Neural cell (in vitro differentiated cells): ENCODE measurements at regions not wholly inside any gene's neighbourhood (a gene's known extent, or its start where the extent isn't known, plus 50 kb on each side); places are given as distances from the start of the nearest gene placed in this dataset.

Experiments
- H2AFZ ChIP-seq: fragments of 200-600, 300-800 bp; sonication (generic), shearing (Covaris generic); 2 replicates; pipeline ENCODE4 v1.6.0; 2014; ENCODE audit warnings: low read depth, mild to moderate bottlenecking, antibody characterized with exemption, low read length, moderate library complexity
- H3F3A ChIP-seq: fragments of 200-600 bp; shearing (Covaris generic); 2 replicates; pipeline ENCODE4 v1.6.1; 2016; ENCODE audit warnings: mild to moderate bottlenecking, moderate library complexity, mixed read lengths, antibody characterized with exemption, low read length; ENCODE audit not compliant: insufficient read depth, poor library complexity, severe bottlenecking
- H3K27ac ChIP-seq: fragments of 200-600, 300-800 bp; sonication (generic), shearing (Covaris generic); 2 replicates; pipeline ENCODE4 v1.5.1; 2014; ENCODE audit warnings: mild to moderate bottlenecking, low read length, moderate library complexity
- H3K27me3 ChIP-seq: fragments of 300-800, 200-600 bp; sonication (generic), shearing (Covaris generic); 2 replicates; pipeline ENCODE4 v1.6.0; 2014; ENCODE audit warnings: mild to moderate bottlenecking, low read depth, low read length, moderate library complexity; ENCODE audit not compliant: insufficient read depth
- H3K36me3 ChIP-seq: fragments of 300-800, 200-600 bp; sonication (generic), shearing (Covaris generic); 2 replicates; pipeline ENCODE4 v1.5.1; 2014; ENCODE audit warnings: mild to moderate bottlenecking, antibody characterized with exemption, low read length, moderate library complexity; ENCODE audit not compliant: insufficient read depth
- H3K4me2 ChIP-seq: fragments of 300-800, 200-600 bp; sonication (generic), shearing (Covaris generic); 2 replicates; pipeline ENCODE4 v1.6.0; 2014; ENCODE audit warnings: mild to moderate bottlenecking, low read length
- H3K4me3 ChIP-seq: fragments of 300-800, 200-600 bp; sonication (generic), shearing (Covaris generic); 2 replicates; pipeline ENCODE4 v1.5.1; 2014; ENCODE audit warnings: mild to moderate bottlenecking, low read length, moderate library complexity
- H3K79me2 ChIP-seq: fragments of 200-600 bp; shearing (Covaris generic); replicated peaks from 2 replicates; pipeline ENCODE4 v1.6.0; 2014; ENCODE audit warnings: mild to moderate bottlenecking, low read length, moderate library complexity; ENCODE audit not compliant: insufficient read depth
- H3K9ac ChIP-seq: fragments of 300-800, 200-600 bp; sonication (generic), shearing (Covaris generic); 2 replicates; pipeline ENCODE4 v1.6.1; 2016; ENCODE audit warnings: mild to moderate bottlenecking, low read length, mixed read lengths
- H3K9me2 ChIP-seq: fragments of 200-600 bp; shearing (Covaris generic); 2 replicates; pipeline ENCODE4 v1.6.1; 2016; ENCODE audit warnings: mild to moderate bottlenecking, low read length, mixed read lengths; ENCODE audit not compliant: insufficient read depth
- H3K9me3 ChIP-seq: fragments of 200-600, 300-800 bp; sonication (generic), shearing (Covaris generic); 2 replicates; pipeline ENCODE4 v1.6.1; 2016; ENCODE audit warnings: mild to moderate bottlenecking, mixed run types, low read length, moderate library complexity, mixed read lengths
- H4K20me1 ChIP-seq: fragments of 200-600 bp; shearing (Covaris generic); 2 replicates; pipeline ENCODE4 v1.6.1; 2016; ENCODE audit warnings: mild to moderate bottlenecking, mixed run types; ENCODE audit not compliant: insufficient read depth
- CTCF ChIP-seq: fragments of 450-650 bp; IDR thresholded peaks from 2 replicates; pipeline ENCODE4 v1.5.1; 2014; ENCODE audit warnings: antibody characterized with exemption, mild to moderate bottlenecking, moderate library complexity; ENCODE audit not compliant: poor library complexity, severe bottlenecking
- EP300 ChIP-seq: fragments of 450-650 bp; conservative IDR thresholded peaks from 2 replicates; pipeline ENCODE4 v1.6.1; 2014; ENCODE audit warnings: antibody characterized with exemption, mild to moderate bottlenecking, moderate library complexity; ENCODE audit not compliant: poor library complexity, severe bottlenecking
- EZH2 ChIP-seq: fragments of 200-600, 300-800 bp; shearing (Covaris generic), sonication (generic); IDR thresholded peaks from 2 replicates; pipeline ENCODE4 v1.6.1; 2014; ENCODE audit warnings: antibody characterized with exemption, low read length, borderline replicate concordance, mild to moderate bottlenecking; ENCODE audit not compliant: insufficient read depth, poor library complexity, severe bottlenecking
- MXI1 ChIP-seq: fragments of 450-650 bp; conservative IDR thresholded peaks from 2 replicates; pipeline ENCODE4 v1.6.1; 2014; ENCODE audit warnings: antibody characterized with exemption, mild to moderate bottlenecking; ENCODE audit not compliant: poor library complexity, severe bottlenecking
- POLR2AphosphoS5 ChIP-seq: IDR thresholded peaks from 2 replicates; pipeline ENCODE4 v1.6.1; 2012
- RAD21 ChIP-seq: fragments of 450-650 bp; conservative IDR thresholded peaks from 2 replicates; pipeline ENCODE4 v1.6.1; 2014; ENCODE audit warnings: antibody characterized with exemption, mild to moderate bottlenecking, moderate library complexity
- REST ChIP-seq: IDR thresholded peaks from 2 replicates; pipeline ENCODE4 v1.6.1; 2012; ENCODE audit warnings: borderline replicate concordance
- SMC3 ChIP-seq: fragments of 450-650 bp; conservative IDR thresholded peaks from 2 replicates; pipeline ENCODE4 v1.6.1; 2014; ENCODE audit warnings: antibody characterized with exemption, mild to moderate bottlenecking, moderate library complexity; ENCODE audit not compliant: poor library complexity
- TAF1 ChIP-seq: IDR thresholded peaks from 2 replicates; pipeline ENCODE4 v1.6.1; 2012; ENCODE audit warnings: low read depth

GRCh38 chr2:51681854-51682253 is 649.9 kb upstream of the NRXN1 start:
- H3K27me3 ChIP-seq = no peaks in the 10 kb centered on the region
- H4K20me1 ChIP-seq = no peaks in the 10 kb centered on the region
- TF ChIP-seq POLR2AphosphoS5 (no peak), TAF1 (no peak), RAD21 (no peak), MXI1 (no peak), SMC3 (no peak), REST (no peak), EP300 (no peak), CTCF (no peak), EZH2 (no peak)
- no peaks in the 10 kb centered on the region for H3K9me2 ChIP-seq
- H3K4me2 ChIP-seq = no peak overlapping the region
- H3K4me3 ChIP-seq = no peak overlapping the region
- H3K27ac ChIP-seq = no peak overlapping the region
- H3K9ac ChIP-seq = no peak overlapping the region
- H3K36me3 ChIP-seq = no peaks in the 10 kb centered on the region
- no peaks in the 10 kb centered on the region for H3K9me3 ChIP-seq
- H3K79me2 ChIP-seq = no peaks in the 10 kb centered on the region
- no peak overlapping the region for H2AFZ ChIP-seq
- H3F3A ChIP-seq = no peaks in the 10 kb centered on the region

- no peak overlapping the region for H3K4me3 ChIP-seq
- no peak overlapping the region for H3K27ac ChIP-seq
- no peak overlapping the region for H3K9ac ChIP-seq
- no peak overlapping the region for H3K4me2 ChIP-seq
- no peaks in the 10 kb centered on the region for H3K36me3 ChIP-seq
- H2AFZ ChIP-seq = no peak overlapping the region
- no peaks in the 10 kb centered on the region for H3K79me2 ChIP-seq
- H3F3A ChIP-seq = no peaks in the 10 kb centered on the region
- H4K20me1 ChIP-seq = no peaks in the 10 kb centered on the region
- no peak for TF ChIP-seq EP300
- no peak for TF ChIP-seq TAF1
- TF ChIP-seq CTCF = no peak
- no peak for TF ChIP-seq REST
- no peak for TF ChIP-seq POLR2AphosphoS5
- TF ChIP-seq MXI1 = no peak
- no peak for TF ChIP-seq SMC3
- TF ChIP-seq RAD21 = no peak
- TF ChIP-seq EZH2 = no peak
- H3K9me3 ChIP-seq = no peaks in the 10 kb centered on the region
- no peaks in the 10 kb centered on the region for H3K27me3 ChIP-seq
- no peaks in the 10 kb centered on the region for H3K9me2 ChIP-seq
Measured at GRCh38 chr2:51673628-51674027, 641.7 kb upstream of the NRXN1 start.
